GM19468 (cell line): ENCODE measurements at regions not wholly inside any gene's neighbourhood (a gene's known extent, or its start where the extent isn't known, plus 50 kb on each side); places are given as distances from the start of the nearest gene placed in this dataset.

Source experiments
- ATAC-seq: cut with Tn5 transposase; IDR thresholded peaks from one replicate; pipeline ENCODE4 v1.9.1; 2021; ENCODE audit warnings: mild to moderate bottlenecking, moderate library complexity, moderate number of reproducible peaks; ENCODE audit not compliant: unreplicated experiment; ENCODE audit errors: extremely low read depth

- no peak for ATAC-seq
These were observed 56.4 kb upstream of the F13A1 start for GRCh38 chr6:6376845-6377244.

GRCh38 chr6:6377621-6378020 is 57.2 kb upstream of the F13A1 start:
- ATAC-seq: no peak

GRCh38 chr6:6379573-6379972 is 59.1 kb upstream of the F13A1 start:
- ATAC-seq: no peak

GRCh38 chr6:6384520-6384919 is 64.1 kb upstream of the F13A1 start:
- no peak for ATAC-seq

- ATAC-seq: no peak
These were observed 65.5 kb upstream of the F13A1 start for GRCh38 chr6:6386010-6386409.

- ATAC-seq: peak; percentile 54
These were observed 70.6 kb upstream of the F13A1 start for GRCh38 chr6:6390849-6391602.

- ATAC-seq: peak; percentile 53
These were observed 72.0 kb upstream of the F13A1 start for GRCh38 chr6:6392214-6393068.

GRCh38 chr6:6393069-6393529 is 72.6 kb upstream of the F13A1 start:
- ATAC-seq: no peak

- ATAC-seq: no peak
These were observed 75.2 kb upstream of the F13A1 start for GRCh38 chr6:6395581-6396197.

- ATAC-seq: no peak
These were observed 77.4 kb upstream of the F13A1 start for GRCh38 chr6:6397842-6398241.

GRCh38 chr6:6399568-6399967 is 79.1 kb upstream of the F13A1 start:
- no peak for ATAC-seq

GRCh38 chr6:6401401-6401800 is 80.9 kb upstream of the F13A1 start:
- ATAC-seq: no peak

GRCh38 chr6:6402006-6402405 is 81.5 kb upstream of the F13A1 start:
- no peak for ATAC-seq

GRCh38 chr6:6402591-6402990 is 82.1 kb upstream of the F13A1 start:
- no peak for ATAC-seq

GRCh38 chr6:6405031-6405430 is 84.6 kb upstream of the F13A1 start:
- no peak for ATAC-seq

GRCh38 chr6:6405997-6406714 is 85.7 kb upstream of the F13A1 start:
- ATAC-seq: no peak

GRCh38 chr6:6406715-6407070 is 86.2 kb upstream of the F13A1 start:
- no peak for ATAC-seq

- ATAC-seq: peak; percentile 92
These were observed 86.7 kb upstream of the F13A1 start for GRCh38 chr6:6407071-6407741.

- ATAC-seq: no peak
These were observed 89.1 kb upstream of the F13A1 start for GRCh38 chr6:6409397-6410030.
